ENCODE measurements at regions not wholly inside any gene's neighbourhood (a gene's known extent, or its start where the extent isn't known, plus 50 kb on each side); places are given as distances from the start of the nearest gene placed in this dataset.

- TF ChIP-seq, protein P1, sequence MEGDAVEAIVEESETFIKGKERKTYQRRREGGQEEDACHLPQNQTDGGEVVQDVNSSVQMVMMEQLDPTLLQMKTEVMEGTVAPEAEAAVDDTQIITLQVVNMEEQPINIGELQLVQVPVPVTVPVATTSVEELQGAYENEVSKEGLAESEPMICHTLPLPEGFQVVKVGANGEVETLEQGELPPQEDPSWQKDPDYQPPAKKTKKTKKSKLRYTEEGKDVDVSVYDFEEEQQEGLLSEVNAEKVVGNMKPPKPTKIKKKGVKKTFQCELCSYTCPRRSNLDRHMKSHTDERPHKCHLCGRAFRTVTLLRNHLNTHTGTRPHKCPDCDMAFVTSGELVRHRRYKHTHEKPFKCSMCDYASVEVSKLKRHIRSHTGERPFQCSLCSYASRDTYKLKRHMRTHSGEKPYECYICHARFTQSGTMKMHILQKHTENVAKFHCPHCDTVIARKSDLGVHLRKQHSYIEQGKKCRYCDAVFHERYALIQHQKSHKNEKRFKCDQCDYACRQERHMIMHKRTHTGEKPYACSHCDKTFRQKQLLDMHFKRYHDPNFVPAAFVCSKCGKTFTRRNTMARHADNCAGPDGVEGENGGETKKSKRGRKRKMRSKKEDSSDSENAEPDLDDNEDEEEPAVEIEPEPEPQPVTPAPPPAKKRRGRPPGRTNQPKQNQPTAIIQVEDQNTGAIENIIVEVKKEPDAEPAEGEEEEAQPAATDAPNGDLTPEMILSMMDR (IDR thresholded peaks at IDR 0.05), result no peak
- no peak for TF ChIP-seq POLR2A (IDR thresholded peaks at IDR 0.05; ENCODE audit: low read depth)
- no peak for TF ChIP-seq EP300 (IDR thresholded peaks at IDR 0.05)
- no peak for TF ChIP-seq POLR2AphosphoS5 (IDR thresholded peaks at IDR 0.05)
These were observed 82.2 kb upstream of the GPR141 start for GRCh38 chr7:37601321-37601720.

Measured in esophagus muscularis mucosa (tissue), 4 donors.